HG03457 (cell line): ENCODE measurements at regions not wholly inside any gene's neighbourhood (a gene's known extent, or its start where the extent isn't known, plus 50 kb on each side); places are given as distances from the start of the nearest gene placed in this dataset.

ENCODE experiments used
- ATAC-seq: cut with Tn5 transposase; IDR thresholded peaks from one replicate; pipeline ENCODE4 v1.9.1; 2021; ENCODE audit warnings: moderate number of reproducible peaks; ENCODE audit not compliant: unreplicated experiment

GRCh38 chr16:51359141-51359955 lies 208.3 kb upstream of the SALL1 start:
- no peak for ATAC-seq

GRCh38 chr16:51357839-51358238 lies 206.8 kb upstream of the SALL1 start:
- ATAC-seq, result no peak

- ATAC-seq, result no peak
Observed at GRCh38 chr16:51355875-51356274, 204.8 kb upstream of the SALL1 start.

GRCh38 chr16:51355195-51355594 lies 204.1 kb upstream of the SALL1 start:
- no peak for ATAC-seq

GRCh38 chr16:51353055-51353454 lies 202.0 kb upstream of the SALL1 start:
- ATAC-seq, result no peak

- no peak for ATAC-seq
Observed at GRCh38 chr16:51349626-51350025, 198.6 kb upstream of the SALL1 start.

GRCh38 chr16:51343411-51343810 lies 192.3 kb upstream of the SALL1 start:
- ATAC-seq, result no peak

- ATAC-seq, result no peak
Observed at GRCh38 chr16:51341204-51341603, 190.1 kb upstream of the SALL1 start.

- no peak for ATAC-seq
Observed at GRCh38 chr16:51337662-51338061, 186.6 kb upstream of the SALL1 start.

GRCh38 chr16:51328733-51329132 lies 177.7 kb upstream of the SALL1 start:
- ATAC-seq, result no peak

- ATAC-seq, result no peak
Observed at GRCh38 chr16:51327001-51327400, 175.9 kb upstream of the SALL1 start.

GRCh38 chr16:51326131-51326856 lies 175.2 kb upstream of the SALL1 start:
- no peak for ATAC-seq

- no peak for ATAC-seq
Observed at GRCh38 chr16:51321251-51321650, 170.2 kb upstream of the SALL1 start.

GRCh38 chr16:51317575-51317974 lies 166.5 kb upstream of the SALL1 start:
- no peak for ATAC-seq

- no peak for ATAC-seq
Observed at GRCh38 chr16:51313198-51313597, 162.1 kb upstream of the SALL1 start.

GRCh38 chr16:51312363-51313150 lies 161.5 kb upstream of the SALL1 start:
- ATAC-seq, result no peak

- ATAC-seq, result no peak
Observed at GRCh38 chr16:51310159-51310558, 159.1 kb upstream of the SALL1 start.

- no peak for ATAC-seq
Observed at GRCh38 chr16:51306886-51307595, 156.0 kb upstream of the SALL1 start.

GRCh38 chr16:51306116-51306515 lies 155.0 kb upstream of the SALL1 start:
- no peak for ATAC-seq

GRCh38 chr16:51305337-51305736 lies 154.3 kb upstream of the SALL1 start:
- ATAC-seq, result no peak

GRCh38 chr16:51302042-51302441 lies 151.0 kb upstream of the SALL1 start:
- no peak for ATAC-seq
